ENCODE measurements at regions not wholly inside any gene's neighbourhood (a gene's known extent, or its start where the extent isn't known, plus 50 kb on each side); places are given as distances from the start of the nearest gene placed in this dataset.

GRCh38 chr18:8980918-8981317 is 121.6 kb upstream of the NDUFV2 start:
- TF ChIP-seq EZH2 (IDR thresholded peaks at IDR 0.05; ENCODE audit: insufficient read depth, low read length) (no peak), CTCF (IDR thresholded peaks at IDR 0.05; ENCODE audit: insufficient read depth, low read depth, low read length) (no peak)
